ENCODE measurements at regions not wholly inside any gene's neighbourhood (a gene's known extent, or its start where the extent isn't known, plus 50 kb on each side); places are given as distances from the start of the nearest gene placed in this dataset.

DNA sequence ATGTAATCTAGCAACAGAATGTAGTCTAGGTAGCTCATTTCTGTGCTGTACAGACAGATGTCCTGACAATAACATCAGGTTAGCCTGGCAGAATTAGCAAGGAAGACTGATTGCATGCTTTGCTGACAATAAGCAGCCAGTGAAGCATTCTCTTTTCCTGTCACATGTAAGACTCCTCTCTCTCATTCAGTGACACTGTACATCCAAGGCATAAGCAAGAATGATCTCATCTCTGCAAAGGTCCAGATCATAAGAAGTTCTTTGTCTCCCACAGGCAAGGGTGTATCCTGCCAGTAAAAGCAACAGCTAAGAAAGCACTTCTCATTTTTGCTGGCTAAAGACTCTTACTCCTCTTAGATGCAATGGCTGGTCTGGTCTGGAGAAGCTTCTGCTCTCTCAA, 861.8 kb downstream of the TAF11L14 start:
- TF ChIP-seq ARNTL (CRISPR knock-in tag; IDR thresholded peaks at IDR 0.05; ENCODE audit: borderline replicate concordance, low read depth) (no peak), PATZ1 (CRISPR knock-in tag; IDR thresholded peaks at IDR 0.05; ENCODE audit: borderline replicate concordance) (no peak), RARB (CRISPR knock-in tag; IDR thresholded peaks at IDR 0.05) (no peak), POU6F1 (CRISPR knock-in tag; IDR thresholded peaks at IDR 0.05; ENCODE audit: borderline replicate concordance, low read depth) (no peak), ZC3H10 (CRISPR knock-in tag; IDR thresholded peaks at IDR 0.05) (no peak), PPARA (CRISPR knock-in tag; IDR thresholded peaks at IDR 0.05; ENCODE audit: borderline replicate concordance) (no peak)
- no peak for ATAC-seq

DNA sequence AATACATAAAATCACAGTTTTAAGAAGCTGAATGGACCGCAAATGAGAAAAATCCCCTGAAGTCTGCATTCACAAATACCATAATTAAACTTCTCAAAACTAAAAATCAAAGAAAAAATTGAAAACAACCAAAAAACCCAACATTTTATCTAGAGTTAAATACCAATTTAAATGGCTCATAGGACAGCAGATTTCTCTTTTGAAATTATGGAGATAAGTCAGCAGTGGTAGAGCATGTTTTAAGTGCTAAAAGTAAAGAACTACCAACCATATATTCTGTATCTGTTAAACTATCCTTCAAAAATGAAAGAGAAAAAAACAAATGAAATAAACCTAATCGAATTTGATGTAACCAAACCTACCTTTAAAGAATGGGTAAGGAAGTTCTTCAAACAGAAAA, 862.8 kb downstream of the TAF11L14 start:
- TF ChIP-seq TCF4 (CRISPR knock-in tag; IDR thresholded peaks at IDR 0.05; ENCODE audit: borderline replicate concordance), result no peak
- TF ChIP-seq ARNTL (CRISPR knock-in tag; IDR thresholded peaks at IDR 0.05; ENCODE audit: borderline replicate concordance, low read depth), result no peak
- no peak for TF ChIP-seq CSRNP3 (CRISPR knock-in tag; IDR thresholded peaks at IDR 0.05)
- TF ChIP-seq BACH2 (CRISPR knock-in tag; IDR thresholded peaks at IDR 0.05; ENCODE audit: borderline replicate concordance), result no peak
- no peak for TF ChIP-seq PATZ1 (CRISPR knock-in tag; IDR thresholded peaks at IDR 0.05; ENCODE audit: borderline replicate concordance)
- no peak for ATAC-seq

DNA sequence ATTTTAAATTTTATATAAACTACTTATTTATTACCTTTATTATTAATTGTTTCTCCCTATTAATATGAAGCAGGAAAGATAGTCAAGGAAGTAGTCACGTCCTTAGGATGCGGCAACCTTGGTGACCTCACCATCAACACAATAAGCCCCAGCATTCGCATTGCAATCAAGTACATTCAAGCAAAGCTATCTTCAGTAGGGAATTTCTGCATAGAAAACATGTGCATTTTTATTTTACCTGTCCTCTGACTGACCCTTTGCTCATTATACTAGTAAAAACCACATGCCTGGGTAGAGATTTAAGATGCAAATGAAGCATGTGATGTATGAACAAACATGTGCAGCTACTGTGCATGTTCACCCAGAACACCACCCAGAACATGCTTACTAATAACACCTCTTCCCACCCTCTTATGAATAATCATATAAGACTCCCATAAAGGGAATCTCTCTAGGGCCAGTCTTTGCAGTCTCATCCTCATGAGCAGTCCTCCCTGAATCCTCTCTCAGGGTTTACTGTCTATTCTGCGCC, 869.6 kb downstream of the TAF11L14 start:
- no peak for TF ChIP-seq ISL1 (CRISPR knock-in tag; IDR thresholded peaks at IDR 0.05)
- TF ChIP-seq ZFP3 (CRISPR knock-in tag; IDR thresholded peaks at IDR 0.05), result no peak
- TF ChIP-seq TCF4 (CRISPR knock-in tag; IDR thresholded peaks at IDR 0.05; ENCODE audit: borderline replicate concordance), result no peak
- TF ChIP-seq POU6F1 (CRISPR knock-in tag; IDR thresholded peaks at IDR 0.05; ENCODE audit: borderline replicate concordance, low read depth), result no peak
- TF ChIP-seq OSR1 (CRISPR knock-in tag; IDR thresholded peaks at IDR 0.05), result no peak
- no peak for TF ChIP-seq ZFP30 (CRISPR knock-in tag; IDR thresholded peaks at IDR 0.05)
- TF ChIP-seq ARNTL (CRISPR knock-in tag; IDR thresholded peaks at IDR 0.05; ENCODE audit: borderline replicate concordance, low read depth), result no peak
- TF ChIP-seq RARB (CRISPR knock-in tag; IDR thresholded peaks at IDR 0.05), result no peak
- no peak for TF ChIP-seq ZNF565 (CRISPR knock-in tag; conservative IDR thresholded peaks at IDR 0.05; ENCODE audit: low read depth)
- no peak for TF ChIP-seq CREB5 (CRISPR knock-in tag; IDR thresholded peaks at IDR 0.05; ENCODE audit: low read depth)
- no peak for TF ChIP-seq ZC3H10 (CRISPR knock-in tag; IDR thresholded peaks at IDR 0.05)
- no peak for TF ChIP-seq TSHZ2 (CRISPR knock-in tag; IDR thresholded peaks at IDR 0.05)
- no peak for TF ChIP-seq CSRNP3 (CRISPR knock-in tag; IDR thresholded peaks at IDR 0.05)
- no peak for TF ChIP-seq ESRRG (CRISPR knock-in tag; IDR thresholded peaks at IDR 0.05)
- no peak for ATAC-seq
